NCI-H526 (cell line): ENCODE measurements at regions not wholly inside any gene's neighbourhood (a gene's known extent, or its start where the extent isn't known, plus 50 kb on each side); places are given as distances from the start of the nearest gene placed in this dataset.
A peak's percentile ranks its signal among the peaks of the same experiment; 100 is the strongest.

ENCODE experiments used
- DNase-seq, 2 experiments: peaks; one replicate each; lab custom pipeline; 2025; lab: John Stamatoyannopoulos, UW

DNA sequence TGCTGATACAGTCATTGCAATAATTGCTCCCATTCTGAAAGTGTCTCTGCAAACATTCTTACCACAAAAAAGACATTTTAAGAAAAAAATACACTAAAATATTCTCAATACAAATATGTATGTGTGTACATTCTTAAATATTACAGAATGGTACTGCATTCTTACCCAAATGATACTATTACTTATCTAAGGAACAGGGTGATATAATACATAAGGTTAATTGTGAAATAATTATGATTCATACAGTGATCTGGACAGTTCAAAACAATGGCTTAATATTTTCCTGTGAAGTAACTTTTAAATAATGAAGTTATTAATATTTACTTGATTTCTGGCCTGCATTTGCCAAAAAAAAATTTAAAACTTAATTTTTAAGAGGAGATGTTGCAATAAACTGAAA lies 694.6 kb downstream of the TUSC7 start:
- no peak for DNase-seq

DNA sequence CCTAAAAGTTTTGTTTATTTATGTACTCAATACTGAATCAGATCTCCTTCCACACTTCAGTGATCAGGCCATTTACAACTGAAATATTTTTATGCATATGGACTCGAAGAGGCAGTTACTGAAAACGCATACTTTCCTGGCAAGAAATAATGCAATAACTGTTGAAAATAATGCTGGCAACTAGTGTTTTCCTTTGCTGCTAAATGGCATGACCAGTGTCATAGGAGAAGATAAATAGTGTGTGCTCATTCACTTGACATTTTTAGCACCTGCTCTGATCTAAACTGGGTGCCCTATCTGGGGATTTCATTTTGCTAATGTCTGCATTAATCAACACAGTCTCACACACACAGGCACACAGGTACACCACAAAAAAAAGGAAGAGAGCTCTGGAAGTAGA lies 695.2 kb downstream of the TUSC7 start:
- peak in 1 of 2 experiments; percentile 11 for DNase-seq

DNA sequence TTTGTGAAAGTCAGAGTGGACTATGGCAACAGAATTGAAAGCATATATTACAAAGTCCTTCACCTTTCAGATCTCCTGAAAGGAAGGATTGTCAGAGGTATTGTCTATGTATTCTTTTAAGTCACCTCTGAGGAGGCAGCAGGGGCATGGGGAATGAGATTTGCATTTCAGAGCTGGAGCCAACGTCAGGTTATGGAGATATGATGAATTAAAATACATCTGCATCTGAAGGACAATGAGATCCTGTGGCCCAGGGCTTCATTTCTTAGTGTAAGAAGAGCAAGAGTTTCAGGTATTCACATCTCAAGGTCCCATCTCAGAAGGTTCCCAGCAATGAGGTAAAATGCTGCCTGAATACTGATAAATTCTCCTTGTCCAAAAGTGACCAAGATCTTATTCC lies 695.8 kb downstream of the TUSC7 start:
- DNase-seq: peak; percentile 27 to 55

DNA sequence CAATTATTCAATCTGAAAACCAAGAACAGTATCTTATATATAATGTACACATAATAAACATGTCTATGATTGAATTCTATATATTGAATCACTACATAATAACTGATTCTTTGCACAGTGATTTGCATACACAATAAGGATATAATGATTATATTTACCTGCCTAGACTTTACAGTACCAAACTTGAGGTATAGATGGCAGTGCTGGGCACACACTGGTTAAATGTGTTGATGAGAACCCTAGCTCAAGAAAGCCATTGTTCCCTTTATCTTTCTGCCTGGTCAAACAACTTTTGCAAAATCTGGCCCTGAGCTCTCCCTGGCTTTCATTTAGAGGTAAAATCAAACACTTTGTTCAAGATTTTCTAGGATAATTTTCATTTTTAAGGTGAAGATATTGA lies 697.7 kb downstream of the TUSC7 start:
- DNase-seq: peak; percentile 37 to 38

DNA sequence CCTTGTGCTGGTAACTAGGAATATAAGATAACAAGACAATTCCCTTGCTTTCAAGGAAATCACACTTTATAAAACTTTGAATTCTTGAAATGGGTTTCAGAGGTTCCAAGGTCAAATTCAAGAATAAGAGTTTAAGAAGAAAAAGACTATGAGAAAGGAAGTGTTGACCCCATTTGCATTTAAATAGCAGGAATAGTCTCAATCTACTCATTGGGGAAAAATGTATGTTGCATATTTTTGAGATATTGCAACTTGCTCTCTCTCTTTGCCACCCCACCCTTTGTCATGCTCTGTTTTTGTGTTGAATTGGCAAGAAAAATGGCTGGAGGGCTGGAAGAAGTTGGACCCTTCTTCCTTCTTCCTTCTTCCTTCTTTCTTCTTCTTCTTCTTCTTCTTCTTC lies 699.2 kb downstream of the TUSC7 start:
- DNase-seq: no peak

DNA sequence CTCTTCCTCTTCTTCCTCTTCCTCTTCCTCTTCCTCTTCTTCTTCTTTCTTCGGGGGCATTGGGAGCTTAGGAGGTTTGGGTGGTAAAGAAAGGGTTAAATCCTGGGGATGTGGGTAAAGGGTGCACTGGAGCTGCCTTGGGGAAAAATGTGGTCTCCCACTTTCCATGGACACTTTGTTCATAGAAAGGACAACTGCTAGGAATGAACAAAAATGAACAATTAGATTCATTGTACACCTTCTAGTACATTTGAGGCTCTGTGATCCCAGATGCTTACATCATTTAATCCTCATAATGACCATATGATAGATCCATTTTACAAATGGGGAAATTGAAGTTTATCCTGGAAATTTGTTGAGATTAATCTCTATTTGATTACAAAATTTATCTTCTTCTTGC lies 699.7 kb downstream of the TUSC7 start:
- no peak for DNase-seq

DNA sequence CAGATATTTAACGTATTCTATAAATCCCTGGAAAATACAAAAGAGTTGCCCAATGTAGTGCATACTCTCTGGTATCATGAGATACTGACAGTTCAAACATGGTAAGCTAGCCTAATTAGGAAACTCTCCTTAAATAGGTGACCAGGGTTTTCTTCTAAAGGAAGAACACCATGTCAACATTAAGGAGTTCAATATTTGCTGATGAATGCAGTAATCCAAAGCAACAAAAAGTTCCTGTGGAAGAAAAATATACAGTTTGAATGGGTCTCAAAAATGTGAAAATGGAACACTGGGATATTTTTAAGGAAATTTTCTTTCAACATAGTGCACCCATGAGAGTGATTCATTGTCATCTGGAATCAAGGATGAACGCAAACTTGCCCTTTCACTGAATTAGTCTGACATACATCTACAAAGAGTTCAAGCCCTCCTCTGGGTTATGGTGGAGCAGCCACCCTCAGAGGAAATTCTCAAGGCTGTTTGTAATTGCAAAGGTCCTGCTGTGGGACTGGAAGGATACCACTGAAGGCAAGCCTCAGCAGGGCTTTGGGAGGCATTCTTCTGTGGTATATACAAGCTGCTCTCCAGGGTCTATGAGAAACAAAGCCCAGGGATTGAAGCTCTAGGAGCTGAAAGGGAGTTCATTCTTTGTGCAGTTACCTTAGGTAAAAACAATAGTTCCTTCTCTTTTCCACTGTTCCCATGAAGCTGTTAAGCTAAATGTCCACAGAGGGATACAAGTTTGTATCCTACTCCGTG lies 700.3 kb downstream of the TUSC7 start:
- DNase-seq: no peak

DNA sequence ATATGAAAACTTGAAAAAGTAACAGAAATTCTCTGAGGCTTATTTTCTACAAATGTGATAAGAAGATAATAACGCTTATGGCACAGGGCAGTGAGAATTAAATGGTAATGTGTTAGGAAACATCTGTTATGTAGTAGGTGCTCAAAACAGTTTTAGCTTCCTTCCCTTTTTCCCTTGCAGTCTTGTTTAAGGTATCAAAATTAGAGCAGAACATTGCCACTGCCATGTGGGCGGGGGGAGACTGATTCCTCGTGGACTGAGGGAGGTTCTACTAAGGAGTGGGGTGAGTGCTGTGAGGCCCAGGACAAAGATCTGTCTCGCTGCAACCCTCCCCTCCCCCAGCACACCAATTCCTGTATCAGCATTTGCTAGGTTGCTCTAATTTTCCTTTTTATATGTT lies 702.4 kb downstream of the TUSC7 start:
- DNase-seq: no peak

DNA sequence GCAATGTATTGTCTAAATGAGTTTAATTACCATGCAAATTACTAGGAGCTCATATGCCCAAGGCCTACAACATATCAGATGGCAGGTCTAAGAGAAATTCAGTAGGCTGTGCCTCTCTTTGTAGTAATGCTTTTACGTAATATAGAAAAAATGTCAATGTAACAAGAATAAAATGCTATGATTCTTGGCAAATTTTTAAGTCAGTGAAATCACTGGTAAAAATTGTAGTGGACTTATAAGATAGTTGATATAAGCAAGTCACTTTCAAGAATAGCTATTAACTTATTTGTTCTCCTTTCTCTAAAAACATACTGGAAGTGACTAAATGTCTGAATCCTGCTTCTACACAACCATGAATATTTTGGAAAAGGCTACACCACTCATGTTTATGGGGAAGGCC lies 707.8 kb downstream of the TUSC7 start:
- DNase-seq: peak in 1 of 2 experiments; percentile 23

DNA sequence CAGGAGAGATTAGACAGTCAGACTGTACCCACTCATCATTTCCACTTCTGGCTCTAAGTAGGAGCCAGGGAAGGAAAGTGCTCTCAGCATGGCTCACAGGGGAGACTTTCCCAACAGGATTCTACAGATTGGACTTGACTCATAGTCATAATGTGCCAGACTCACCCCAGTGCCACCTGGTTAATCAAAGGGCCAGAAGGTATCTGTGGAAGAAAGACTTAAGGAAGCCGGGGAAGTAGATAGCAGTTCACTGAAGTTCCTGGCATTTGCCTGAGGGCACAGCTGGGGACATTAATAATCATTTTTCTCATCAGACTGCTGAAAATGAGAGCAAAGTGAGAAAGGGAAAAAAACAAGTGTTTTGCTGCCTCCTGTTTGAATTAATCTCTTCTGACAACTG lies 717.5 kb downstream of the TUSC7 start:
- DNase-seq: no peak

DNA sequence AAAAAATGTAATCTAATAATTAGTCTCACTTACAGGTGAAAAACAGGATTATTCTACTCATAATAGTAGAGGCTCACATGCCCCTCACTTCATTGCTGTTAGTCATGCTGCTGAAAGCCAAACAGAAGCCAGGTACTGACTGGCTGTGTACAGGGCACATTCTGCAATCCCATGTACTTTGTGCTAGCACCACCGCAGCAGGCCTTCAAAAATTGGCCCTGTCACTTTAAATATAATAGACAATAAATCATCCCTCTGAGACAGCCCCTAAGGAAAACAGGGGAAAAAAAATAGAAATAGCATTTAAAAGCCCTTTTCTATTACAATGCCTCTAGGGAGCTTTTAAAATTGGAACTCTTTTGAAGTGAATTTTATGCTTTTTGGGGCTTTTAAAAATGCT lies 723.8 kb downstream of the TUSC7 start:
- DNase-seq: peak in 1 of 2 experiments; percentile 21

DNA sequence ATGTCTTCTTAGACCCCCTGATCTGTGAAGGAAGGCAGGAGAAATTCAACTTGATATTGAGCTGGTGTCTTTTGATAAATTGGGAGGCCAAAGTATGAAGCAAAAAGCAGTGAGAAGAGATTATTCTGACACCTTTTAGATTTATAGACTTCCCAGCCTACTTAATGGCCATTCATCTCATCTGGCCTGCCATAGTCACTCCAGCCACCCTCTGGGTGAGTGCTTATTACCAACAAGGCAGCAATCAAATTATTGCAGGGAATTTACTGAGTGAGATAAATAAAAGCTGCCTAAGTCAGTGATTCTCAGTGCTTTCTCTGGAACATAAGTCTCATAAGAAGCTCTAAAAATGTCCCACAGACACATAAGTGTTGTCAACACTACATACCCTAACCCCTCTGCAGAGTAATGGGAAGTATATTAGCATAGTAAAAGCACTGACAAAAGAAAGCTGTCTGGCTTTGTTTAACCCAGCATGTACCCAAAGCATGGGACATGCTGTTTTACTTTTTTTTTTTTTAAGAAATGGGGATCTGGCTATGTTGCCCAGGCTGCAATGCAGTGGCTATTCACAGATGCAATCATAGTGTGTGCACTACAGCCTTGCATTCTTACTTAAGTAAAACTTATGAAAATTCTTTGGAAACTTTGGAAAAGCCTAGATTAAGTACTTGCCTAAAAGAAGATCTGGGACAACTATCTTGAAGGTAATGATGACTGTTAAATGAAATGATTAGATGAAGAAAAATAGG lies 725.3 kb downstream of the TUSC7 start:
- DNase-seq: no peak

DNA sequence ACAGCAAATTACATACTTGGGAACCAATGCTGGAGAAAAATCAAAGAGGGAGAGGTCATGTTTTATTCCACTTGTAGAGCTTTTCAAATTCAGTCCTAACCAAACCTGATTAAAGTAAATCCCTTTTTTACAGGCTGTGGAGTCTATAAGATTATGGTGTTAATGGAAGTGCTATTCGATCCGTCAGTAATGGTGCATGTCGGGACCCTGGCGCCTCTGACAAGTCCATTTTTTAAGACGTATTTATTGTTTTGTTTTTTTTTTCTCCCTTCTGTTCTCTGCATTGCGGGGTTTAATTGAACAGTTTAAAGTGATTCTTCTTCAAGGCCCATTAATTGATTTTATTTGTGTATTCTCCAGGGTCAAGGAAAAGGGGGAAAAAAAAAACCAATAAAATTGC lies 725.9 kb downstream of the TUSC7 start:
- no peak for DNase-seq

DNA sequence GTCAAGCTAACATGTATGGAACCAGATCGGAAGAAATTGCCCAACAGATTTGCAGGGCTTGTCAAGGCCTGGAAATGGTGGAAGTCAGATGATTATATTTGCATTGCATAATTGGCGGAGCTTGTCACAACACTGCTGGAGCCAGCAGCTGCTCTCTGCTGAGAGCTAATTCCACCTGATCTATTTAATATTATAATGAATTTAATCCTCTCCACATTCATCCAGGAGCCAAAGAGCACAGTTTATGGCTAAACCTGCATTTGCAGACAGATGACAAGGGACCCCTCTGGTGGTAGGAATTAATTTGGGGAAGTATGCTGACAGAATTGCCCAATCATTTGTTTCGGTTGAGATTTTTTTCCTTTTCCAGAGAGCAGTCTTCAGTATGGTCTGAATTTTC lies 730.2 kb downstream of the TUSC7 start:
- peak; percentile 80 to 83 for DNase-seq

DNA sequence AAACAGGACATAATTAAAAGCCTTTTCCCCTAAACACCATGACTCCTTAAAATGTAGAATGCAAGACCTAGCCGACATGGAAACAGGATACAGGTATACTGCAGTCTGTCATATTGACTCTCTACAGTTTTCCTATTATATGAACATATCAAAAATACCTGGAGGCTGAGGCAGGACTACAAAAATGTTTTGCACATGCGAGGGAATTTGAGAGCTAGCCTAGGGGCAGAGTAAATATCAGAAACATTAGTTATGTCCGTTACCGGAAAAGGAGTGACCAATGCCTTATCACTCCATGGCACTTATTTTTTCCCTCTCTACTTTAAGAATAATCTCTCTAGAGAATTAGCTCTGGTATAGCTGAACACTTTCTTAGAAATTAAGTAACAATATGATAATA lies 732.3 kb downstream of the TUSC7 start:
- no peak for DNase-seq

DNA sequence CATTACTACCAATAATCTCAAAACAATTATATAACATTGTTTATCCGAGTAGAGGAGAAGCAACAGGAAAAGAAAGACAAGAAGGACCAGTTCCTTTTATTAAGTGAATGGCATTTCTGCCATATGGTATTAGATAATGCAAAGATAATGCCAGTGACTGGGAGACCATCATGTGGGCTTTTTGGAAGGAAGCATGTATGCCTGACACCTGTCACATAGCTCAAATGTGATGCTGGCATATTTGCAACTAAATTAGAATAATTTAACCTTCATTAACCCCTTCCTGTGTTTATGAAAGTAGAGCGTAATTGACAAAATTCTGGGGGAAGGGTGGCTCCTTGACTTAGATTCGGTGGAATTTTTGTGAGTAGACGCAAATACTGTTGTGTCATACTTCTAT lies 733.0 kb downstream of the TUSC7 start:
- no peak for DNase-seq

DNA sequence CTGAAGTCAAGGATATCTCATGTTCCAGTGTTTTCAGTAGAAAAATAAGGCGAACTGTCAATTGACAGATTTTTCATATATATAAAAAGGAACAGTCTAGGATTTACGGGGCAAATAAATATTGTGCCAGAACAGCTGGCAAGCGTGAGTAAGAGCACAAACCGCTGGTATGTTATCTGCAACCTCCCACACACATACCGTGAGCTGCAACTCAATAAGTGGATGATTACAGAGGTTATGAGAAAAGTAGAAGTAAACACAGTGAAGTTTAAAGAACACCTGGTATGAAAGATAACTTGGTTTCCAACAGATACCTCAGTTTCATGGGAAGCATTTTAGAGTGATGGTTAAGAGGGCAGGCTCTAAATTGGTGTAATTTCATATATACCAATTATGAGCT lies 733.4 kb downstream of the TUSC7 start:
- DNase-seq: no peak

DNA sequence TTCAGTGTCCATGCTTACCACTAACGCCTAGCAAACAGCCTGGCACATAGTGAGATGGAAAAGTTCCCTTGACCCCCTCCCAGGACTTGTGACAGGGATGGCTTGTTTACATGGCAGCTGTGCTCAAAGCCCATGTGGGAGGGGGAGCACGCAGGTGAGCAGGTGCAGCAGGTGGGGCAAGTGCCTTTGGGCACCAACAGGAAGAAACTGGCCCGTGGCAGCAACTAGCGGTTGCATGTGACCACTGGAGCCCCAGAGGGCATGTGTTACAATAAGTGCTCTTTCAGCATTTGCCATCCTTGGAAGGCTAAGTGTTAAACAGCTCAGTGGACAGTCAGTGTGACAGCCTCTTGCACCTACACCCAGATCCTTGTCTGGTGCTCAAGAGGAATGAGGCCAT lies 734.6 kb downstream of the TUSC7 start:
- peak in 1 of 2 experiments; percentile 30 for DNase-seq

DNA sequence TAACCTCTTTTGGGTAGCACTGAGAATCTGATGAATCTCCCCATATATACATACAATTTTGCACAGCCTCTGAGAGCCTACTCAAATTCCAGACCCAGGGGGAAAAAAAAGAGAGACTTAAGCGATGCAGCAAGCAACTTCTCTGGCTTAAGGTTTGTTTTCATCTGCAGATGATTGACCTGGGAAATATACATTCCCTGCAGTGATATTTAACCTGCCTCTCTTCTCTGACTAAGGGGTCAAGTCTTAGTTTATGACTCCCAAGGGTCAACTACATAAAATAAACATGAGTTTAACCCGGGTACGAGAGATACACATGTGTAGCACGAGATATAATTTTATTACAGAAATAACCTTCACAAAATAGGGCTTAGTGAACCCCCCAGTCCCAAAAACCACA lies 737.8 kb downstream of the TUSC7 start:
- no peak for DNase-seq

DNA sequence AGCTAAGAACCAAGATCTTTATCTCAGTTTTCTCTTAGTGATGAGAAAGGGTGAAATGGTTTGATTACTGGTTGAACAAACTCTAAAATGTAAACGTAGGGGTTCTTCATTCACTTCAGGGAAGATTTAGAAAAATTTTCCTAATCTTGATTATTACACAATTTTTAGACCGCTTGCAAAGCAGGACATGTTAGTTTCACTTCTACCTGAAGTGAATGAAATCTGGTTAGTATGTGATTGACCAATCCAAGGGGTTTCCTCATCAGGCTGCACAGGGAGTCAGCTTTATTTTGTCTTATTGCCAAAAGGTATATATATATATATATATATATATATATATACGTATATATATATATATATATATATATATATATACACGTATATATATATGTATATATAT lies 740.4 kb downstream of the TUSC7 start:
- DNase-seq: no peak

DNA sequence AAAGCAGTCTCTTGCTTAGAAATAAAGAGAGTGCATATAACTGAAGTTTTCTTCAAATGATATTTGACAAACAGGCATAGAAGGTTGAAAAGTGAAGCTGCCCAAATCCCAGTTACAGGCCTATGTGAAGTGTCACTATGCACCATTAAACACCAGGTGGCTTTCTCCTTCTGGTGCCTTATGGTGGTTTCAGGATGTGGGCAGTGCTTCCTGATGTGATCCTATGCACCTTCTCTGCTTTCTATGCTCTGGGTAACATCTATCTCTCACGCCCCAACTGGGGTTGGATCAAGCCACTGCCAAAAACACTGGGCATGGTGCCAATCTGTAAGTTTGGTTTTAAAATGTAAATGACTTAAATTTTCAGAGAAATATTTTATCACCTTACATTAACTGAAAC lies 744.7 kb downstream of the TUSC7 start:
- no peak for DNase-seq

DNA sequence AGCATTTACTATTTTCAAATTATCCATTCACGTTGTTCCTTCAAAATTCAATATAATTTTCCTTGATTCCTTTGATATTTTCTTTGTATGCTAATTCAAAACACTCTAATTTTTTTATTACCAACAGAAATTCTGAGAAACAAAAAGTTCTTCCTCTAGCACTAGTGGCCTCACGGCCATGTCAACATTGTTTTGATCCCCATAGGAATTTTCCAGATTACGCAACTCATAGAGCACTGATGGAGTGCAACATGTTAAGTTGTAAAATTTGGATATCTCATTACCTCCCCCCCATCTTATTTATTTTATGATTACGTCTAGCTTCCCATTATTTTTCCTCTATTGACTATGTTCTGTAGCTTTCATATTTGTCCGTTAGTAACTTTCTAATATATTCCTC lies 745.3 kb downstream of the TUSC7 start:
- no peak for DNase-seq

DNA sequence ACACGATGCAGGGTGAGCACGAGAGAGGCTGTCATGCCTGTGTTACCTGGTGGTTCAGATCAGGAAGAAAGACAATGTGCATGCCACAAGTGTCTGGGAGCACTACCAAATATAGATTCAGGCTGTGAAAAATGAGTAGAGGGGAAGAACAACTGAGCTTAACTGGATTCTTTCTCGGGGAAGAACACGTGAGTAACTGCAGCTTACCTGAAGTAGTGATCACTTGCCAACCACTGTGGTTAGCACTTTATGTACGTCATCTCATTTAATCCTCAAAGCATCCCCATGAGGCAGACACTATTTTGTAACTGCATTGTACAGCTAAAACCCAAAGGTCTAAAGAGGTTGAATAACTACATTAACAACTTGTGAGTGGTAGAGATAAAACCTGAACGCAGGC lies 746.2 kb downstream of the TUSC7 start:
- DNase-seq: no peak
